ENCODE measurements at regions not wholly inside any gene's neighbourhood (a gene's known extent, or its start where the extent isn't known, plus 50 kb on each side); places are given as distances from the start of the nearest gene placed in this dataset.

GRCh38 chr4:180057299-180057721 lies 2185.9 kb upstream of the TENM3 start:
- intact Hi-C loops (cut with micrococcal nuclease): no loop called here
- Histone ChIP-seq H2BK20ac (ENCODE audit: low read depth, low read length) (no peak overlapping the region), H2BK120ac (ENCODE audit: low read depth, low read length) (no peak overlapping the region), H3K79me1 (ENCODE audit: low read depth in 1 of 2, low read length in 2 of 2) (no peaks in the 10 kb centered on the region), H2AK5ac (ENCODE audit: low read depth, low read length) (no peak overlapping the region), H2BK15ac (ENCODE audit: low read depth, low read length) (no peak overlapping the region), H4K20me1 (ENCODE audit: insufficient read depth, low read length) (no peaks in the 10 kb centered on the region), H3K27me3 (ENCODE audit: control insufficient read depth, insufficient read depth, low read length) (peaks cover 12% of the 10 kb centered on the region), H3K23ac (ENCODE audit: low read depth, low read length) (peak overlapping the region; percentile 28; the same call in 1 of the 2 replicates), H4K91ac (ENCODE audit: insufficient read depth, low read depth, low read length) (no peak overlapping the region), H4K5ac (ENCODE audit: low read depth, low read length) (no peak overlapping the region), H3K9ac (ENCODE audit: low read depth, low read length) (no peak overlapping the region), H3K27ac (ENCODE audit: insufficient read depth, low read length) (no peak overlapping the region), H3K4me1 (ENCODE audit: control insufficient read depth, insufficient read depth, low read length) (no peaks in the 10 kb centered on the region), H2AFZ (replicated peaks; ENCODE audit: low read length, poor library complexity) (peak overlapping the region; percentile 16), H3K9me1 (ENCODE audit: insufficient read depth, low read length) (no peaks in the 10 kb centered on the region), H3K9me3 (ENCODE audit: control insufficient read depth, insufficient read depth, low read length) (no peaks in the 10 kb centered on the region), H3K4me3 (ENCODE audit: insufficient read depth, low read depth, low read length) (no peak overlapping the region), H4K8ac (ENCODE audit: low read depth in 2 of 2, low read length in 2 of 2) (no peak overlapping the region), H3K36me3 (ENCODE audit: control insufficient read depth, insufficient read depth, low read length) (no peaks in the 10 kb centered on the region), H3K18ac (ENCODE audit: low read depth, low read length) (no peak overlapping the region), H2AK9ac (replicated peaks; ENCODE audit: low read depth, low read length, poor library complexity) (no peak overlapping the region), H3K14ac (replicated peaks; ENCODE audit: low read depth, low read length) (no peak overlapping the region), H3K4me2 (ENCODE audit: low read depth, low read length) (no peak overlapping the region; the same call in 1 of the 2 replicates), H3K4ac (ENCODE audit: low read depth, low read length) (no peak overlapping the region), H2BK5ac (ENCODE audit: low read depth, low read length, poor library complexity, severe bottlenecking) (no peak overlapping the region), H3K56ac (ENCODE audit: extremely low read depth, insufficient read depth, low read length) (no peak overlapping the region)
- in situ Hi-C loops (cut with MboI; ENCODE audit: low sequenced_read_pairs): no loop called here
- WGBS, 2 experiments (ENCODE audit: extremely low coverage in 2 of 2, insufficient read length in 1 of 2): no CpG with 5 or more reads among the region's 8 CpGs
- DNase-seq: no peak
- dilution Hi-C loops (cut with HindIII; ENCODE audit: low sequenced_read_pairs, unreplicated experiment): no loop called here
- no peak for TF ChIP-seq RAD21 (IDR thresholded peaks at IDR 0.05; ENCODE audit: low read length)
- TF ChIP-seq POLR2A (IDR thresholded peaks at IDR 0.05; ENCODE audit: low read depth, low read length): no peak
- no peak for TF ChIP-seq MAFK (IDR thresholded peaks at IDR 0.05; ENCODE audit: low read depth, low read length)
- TF ChIP-seq, protein P1, sequence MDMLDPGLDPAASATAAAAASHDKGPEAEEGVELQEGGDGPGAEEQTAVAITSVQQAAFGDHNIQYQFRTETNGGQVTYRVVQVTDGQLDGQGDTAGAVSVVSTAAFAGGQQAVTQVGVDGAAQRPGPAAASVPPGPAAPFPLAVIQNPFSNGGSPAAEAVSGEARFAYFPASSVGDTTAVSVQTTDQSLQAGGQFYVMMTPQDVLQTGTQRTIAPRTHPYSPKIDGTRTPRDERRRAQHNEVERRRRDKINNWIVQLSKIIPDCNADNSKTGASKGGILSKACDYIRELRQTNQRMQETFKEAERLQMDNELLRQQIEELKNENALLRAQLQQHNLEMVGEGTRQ (IDR thresholded peaks at IDR 0.05; ENCODE audit: low read depth, low read length): no peak
- TF ChIP-seq MXI1 (IDR thresholded peaks at IDR 0.05; ENCODE audit: borderline replicate concordance, low read depth, low read length): no peak
- no peak for TF ChIP-seq MAZ (IDR thresholded peaks at IDR 0.05; ENCODE audit: borderline replicate concordance, low read depth, low read length)
- TF ChIP-seq RFX5 (IDR thresholded peaks at IDR 0.05; ENCODE audit: low read depth, low read length): no peak
- TF ChIP-seq SMC3 (IDR thresholded peaks at IDR 0.05; ENCODE audit: low read depth, low read length): no peak
- TF ChIP-seq NFE2L2 (IDR thresholded peaks at IDR 0.05; ENCODE audit: low read depth, low read length): no peak
- no peak for TF ChIP-seq CEBPB (IDR thresholded peaks at IDR 0.05; ENCODE audit: low read depth, low read length)
- TF ChIP-seq ELK1 (IDR thresholded peaks at IDR 0.05; ENCODE audit: borderline replicate concordance, low read depth, low read length): no peak
- no peak for ATAC-seq (ENCODE audit: low read depth)
- ChIA-PET CTCF (no interaction called here), POLR2A (ENCODE audit: unreplicated experiment) (no interaction called here)
- no TSS peak for BruUV-seq (replicated peaks)

All from IMR-90 (cell line).